ENCODE measurements at regions not wholly inside any gene's neighbourhood (a gene's known extent, or its start where the extent isn't known, plus 50 kb on each side); places are given as distances from the start of the nearest gene placed in this dataset.

DNA sequence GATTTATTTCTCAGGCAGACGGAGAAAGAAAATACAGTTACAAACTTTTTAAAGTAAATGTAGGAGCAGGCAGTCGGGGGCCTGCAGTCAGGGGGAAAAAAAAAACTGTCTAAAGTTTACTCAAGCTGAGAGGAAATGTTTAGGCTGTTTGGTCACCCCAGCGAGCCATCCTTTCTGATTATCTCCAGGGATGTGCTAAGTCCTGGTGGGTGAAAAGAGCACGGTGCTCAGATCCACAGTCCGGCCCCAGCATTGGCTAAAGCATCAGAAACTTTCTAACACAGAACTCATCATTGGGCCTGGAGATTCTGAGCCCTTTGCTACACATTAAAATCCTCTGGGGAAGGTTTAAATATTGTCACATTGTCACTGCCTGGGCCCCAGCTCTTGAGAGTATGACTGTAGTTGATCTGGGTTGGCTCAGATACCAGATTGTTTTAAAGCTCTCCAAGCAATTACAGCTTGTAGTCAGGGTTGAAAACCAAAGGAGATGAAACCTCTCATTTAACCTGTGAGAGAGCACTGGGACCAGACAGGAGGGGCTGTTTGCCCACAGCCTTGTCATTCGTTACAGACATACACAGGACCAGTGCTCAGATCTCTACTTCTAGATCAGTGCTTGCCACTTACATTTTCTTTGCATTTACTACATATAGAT is 131.1 kb upstream of the HTR2A start:
- no peak overlapping the region for H3K27ac ChIP-seq (ENCODE audit: low read depth in 1 of 2, low read length in 2 of 2)
- WGBS = 71% methylated on average over 6 of the region's 6 CpGs
- H3K9me3 ChIP-seq (ENCODE audit: control insufficient read depth in 4 of 4, low read length in 3 of 4) = no peaks in the 10 kb centered on the region
- DNase-seq (ENCODE audit: low spot score) = no peak
- H3K27me3 ChIP-seq (ENCODE audit: control insufficient read depth in 4 of 4, insufficient read depth in 4 of 4, low read length in 3 of 4) = no peaks in the 10 kb centered on the region
- H3K36me3 ChIP-seq (ENCODE audit: control insufficient read depth in 4 of 4, insufficient read depth in 3 of 4, low read depth in 1 of 4, low read length in 3 of 4) = no peaks in the 10 kb centered on the region
- TF ChIP-seq FOXA2 (IDR thresholded peaks at IDR 0.05) = no peak
- TF ChIP-seq RXRA (IDR thresholded peaks at IDR 0.05) = no peak
- TF ChIP-seq RAD21 (IDR thresholded peaks at IDR 0.05) = no peak
- no peak for TF ChIP-seq HNF4A (conservative IDR thresholded peaks at IDR 0.05)
- no peak for TF ChIP-seq GABPA (IDR thresholded peaks at IDR 0.05 in 1 of 2, conservative IDR thresholded peaks at IDR 0.05 in 1 of 2)
- TF ChIP-seq SP1 (IDR thresholded peaks at IDR 0.05) = no peak
- no peak for TF ChIP-seq TAF1 (conservative IDR thresholded peaks at IDR 0.05)
- TF ChIP-seq, protein P1, sequence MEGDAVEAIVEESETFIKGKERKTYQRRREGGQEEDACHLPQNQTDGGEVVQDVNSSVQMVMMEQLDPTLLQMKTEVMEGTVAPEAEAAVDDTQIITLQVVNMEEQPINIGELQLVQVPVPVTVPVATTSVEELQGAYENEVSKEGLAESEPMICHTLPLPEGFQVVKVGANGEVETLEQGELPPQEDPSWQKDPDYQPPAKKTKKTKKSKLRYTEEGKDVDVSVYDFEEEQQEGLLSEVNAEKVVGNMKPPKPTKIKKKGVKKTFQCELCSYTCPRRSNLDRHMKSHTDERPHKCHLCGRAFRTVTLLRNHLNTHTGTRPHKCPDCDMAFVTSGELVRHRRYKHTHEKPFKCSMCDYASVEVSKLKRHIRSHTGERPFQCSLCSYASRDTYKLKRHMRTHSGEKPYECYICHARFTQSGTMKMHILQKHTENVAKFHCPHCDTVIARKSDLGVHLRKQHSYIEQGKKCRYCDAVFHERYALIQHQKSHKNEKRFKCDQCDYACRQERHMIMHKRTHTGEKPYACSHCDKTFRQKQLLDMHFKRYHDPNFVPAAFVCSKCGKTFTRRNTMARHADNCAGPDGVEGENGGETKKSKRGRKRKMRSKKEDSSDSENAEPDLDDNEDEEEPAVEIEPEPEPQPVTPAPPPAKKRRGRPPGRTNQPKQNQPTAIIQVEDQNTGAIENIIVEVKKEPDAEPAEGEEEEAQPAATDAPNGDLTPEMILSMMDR (IDR thresholded peaks at IDR 0.05; ENCODE audit: low read depth, low read length, missing input control) = no peak
- TF ChIP-seq, protein P2, sequence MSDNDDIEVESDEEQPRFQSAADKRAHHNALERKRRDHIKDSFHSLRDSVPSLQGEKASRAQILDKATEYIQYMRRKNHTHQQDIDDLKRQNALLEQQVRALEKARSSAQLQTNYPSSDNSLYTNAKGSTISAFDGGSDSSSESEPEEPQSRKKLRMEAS (IDR thresholded peaks at IDR 0.05) = no peak
- no peak for TF ChIP-seq YY1 (IDR thresholded peaks at IDR 0.05)
- no peak for TF ChIP-seq HNF4G (IDR thresholded peaks at IDR 0.05)
- no peak for TF ChIP-seq EGR1 (IDR thresholded peaks at IDR 0.05; ENCODE audit: low read depth in 2 of 2)
- TF ChIP-seq, protein P3, sequence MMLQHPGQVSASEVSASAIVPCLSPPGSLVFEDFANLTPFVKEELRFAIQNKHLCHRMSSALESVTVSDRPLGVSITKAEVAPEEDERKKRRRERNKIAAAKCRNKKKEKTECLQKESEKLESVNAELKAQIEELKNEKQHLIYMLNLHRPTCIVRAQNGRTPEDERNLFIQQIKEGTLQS (IDR thresholded peaks at IDR 0.05) = no peak
- H3K4me1 ChIP-seq (ENCODE audit: control insufficient read depth in 4 of 4, insufficient read depth in 4 of 4, low read length in 3 of 4) = no peaks in the 10 kb centered on the region
- no peak overlapping the region for H3K4me3 ChIP-seq (ENCODE audit: low read depth in 1 of 3, low read length in 3 of 3)
- no peak overlapping the region for H3K9ac ChIP-seq (ENCODE audit: low read depth in 1 of 2, low read length in 2 of 2)

DNA sequence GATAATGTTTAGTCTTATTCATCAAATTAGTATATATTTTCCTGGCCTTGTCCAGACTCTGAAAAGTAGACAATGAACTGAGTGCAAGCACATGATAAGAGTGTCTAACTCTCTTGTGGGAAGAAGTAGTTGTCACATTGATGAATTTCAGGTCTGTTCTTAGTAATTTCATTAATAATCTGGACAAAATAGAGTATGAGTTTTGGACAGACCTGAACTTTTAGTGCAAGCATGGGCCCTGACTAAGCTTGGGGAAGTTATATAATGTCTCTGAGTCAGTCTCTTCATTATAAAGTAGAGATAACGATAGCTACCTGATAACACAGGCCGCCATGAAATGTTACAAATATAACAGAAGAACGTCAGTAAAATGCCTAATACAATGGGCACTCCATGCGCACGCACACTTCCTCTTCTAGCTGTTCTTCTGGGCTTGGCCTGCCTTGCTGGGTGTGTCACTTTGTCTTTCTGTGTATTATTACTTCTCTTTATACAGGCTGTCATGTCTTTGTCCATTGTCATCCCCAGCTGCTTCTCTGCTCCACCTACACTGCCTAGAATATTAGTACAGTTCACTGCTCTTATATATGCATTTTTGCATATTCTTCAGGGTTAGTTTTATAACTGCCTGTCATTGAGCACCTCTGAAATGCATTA is 129.1 kb upstream of the HTR2A start:
- Histone ChIP-seq H3K4me1 (ENCODE audit: control insufficient read depth in 4 of 4, insufficient read depth in 4 of 4, low read length in 3 of 4) (no peaks in the 10 kb centered on the region), H3K27me3 (ENCODE audit: control insufficient read depth in 4 of 4, insufficient read depth in 4 of 4, low read length in 3 of 4) (no peaks in the 10 kb centered on the region), H3K9ac (ENCODE audit: low read depth in 1 of 2, low read length in 2 of 2) (no peak overlapping the region), H3K27ac (ENCODE audit: low read depth in 1 of 2, low read length in 2 of 2) (no peak overlapping the region), H3K9me3 (ENCODE audit: control insufficient read depth in 4 of 4, low read length in 3 of 4) (no peaks in the 10 kb centered on the region), H3K4me3 (ENCODE audit: low read depth in 1 of 3, low read length in 3 of 3) (no peak overlapping the region), H3K36me3 (ENCODE audit: control insufficient read depth in 4 of 4, insufficient read depth in 3 of 4, low read depth in 1 of 4, low read length in 3 of 4) (no peaks in the 10 kb centered on the region)
- DNase-seq (ENCODE audit: low spot score) = no peak
- WGBS = 67% methylated on average over 5 of the region's 5 CpGs
- TF ChIP-seq RXRA (IDR thresholded peaks at IDR 0.05) (no peak), FOXA1 (IDR thresholded peaks at IDR 0.05) (no peak), RAD21 (IDR thresholded peaks at IDR 0.05) (no peak), EGR1 (IDR thresholded peaks at IDR 0.05; ENCODE audit: low read depth in 2 of 2) (no peak), GABPA (IDR thresholded peaks at IDR 0.05 in 1 of 2, conservative IDR thresholded peaks at IDR 0.05 in 1 of 2) (no peak), NR2F2 (IDR thresholded peaks at IDR 0.05) (no peak), TAF1 (conservative IDR thresholded peaks at IDR 0.05) (no peak)
- TF ChIP-seq, protein P2 (IDR thresholded peaks at IDR 0.05) = no peak

DNA sequence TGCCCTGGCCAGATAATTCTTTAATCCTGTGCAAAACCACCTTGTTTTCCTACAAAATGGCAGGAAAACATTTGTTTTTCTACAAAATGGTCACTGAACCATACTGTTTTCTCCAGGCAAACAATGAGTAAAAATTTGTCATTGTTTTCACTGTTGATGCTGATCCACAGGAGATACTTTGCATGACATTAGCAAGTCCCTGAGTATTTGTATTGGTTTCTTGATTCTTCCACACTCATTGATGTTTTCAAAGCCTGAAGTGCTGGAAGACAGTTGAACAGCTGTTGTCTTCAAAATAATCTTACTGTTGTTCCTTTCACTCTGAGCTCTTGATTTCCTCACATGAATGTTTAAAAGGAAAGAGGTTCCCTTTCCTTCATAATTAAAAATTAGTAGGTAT is 123.1 kb upstream of the HTR2A start:
- no peak overlapping the region for H3K27ac ChIP-seq (ENCODE audit: low read depth in 1 of 2, low read length in 2 of 2)
- no peak for DNase-seq (ENCODE audit: low spot score)
- H3K4me3 ChIP-seq (ENCODE audit: low read depth in 1 of 3, low read length in 3 of 3) = no peak overlapping the region
- no peaks in the 10 kb centered on the region for H3K36me3 ChIP-seq (ENCODE audit: control insufficient read depth in 4 of 4, insufficient read depth in 3 of 4, low read depth in 1 of 4, low read length in 3 of 4)
- TF ChIP-seq, protein P4, sequence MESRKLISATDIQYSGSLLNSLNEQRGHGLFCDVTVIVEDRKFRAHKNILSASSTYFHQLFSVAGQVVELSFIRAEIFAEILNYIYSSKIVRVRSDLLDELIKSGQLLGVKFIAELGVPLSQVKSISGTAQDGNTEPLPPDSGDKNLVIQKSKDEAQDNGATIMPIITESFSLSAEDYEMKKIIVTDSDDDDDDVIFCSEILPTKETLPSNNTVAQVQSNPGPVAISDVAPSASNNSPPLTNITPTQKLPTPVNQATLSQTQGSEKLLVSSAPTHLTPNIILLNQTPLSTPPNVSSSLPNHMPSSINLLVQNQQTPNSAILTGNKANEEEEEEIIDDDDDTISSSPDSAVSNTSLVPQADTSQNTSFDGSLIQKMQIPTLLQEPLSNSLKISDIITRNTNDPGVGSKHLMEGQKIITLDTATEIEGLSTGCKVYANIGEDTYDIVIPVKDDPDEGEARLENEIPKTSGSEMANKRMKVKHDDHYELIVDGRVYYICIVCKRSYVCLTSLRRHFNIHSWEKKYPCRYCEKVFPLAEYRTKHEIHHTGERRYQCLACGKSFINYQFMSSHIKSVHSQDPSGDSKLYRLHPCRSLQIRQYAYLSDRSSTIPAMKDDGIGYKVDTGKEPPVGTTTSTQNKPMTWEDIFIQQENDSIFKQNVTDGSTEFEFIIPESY (IDR thresholded peaks at IDR 0.05) = no peak
- TF ChIP-seq, protein P3 (IDR thresholded peaks at IDR 0.05) = no peak
- TF ChIP-seq YY1 (IDR thresholded peaks at IDR 0.05) = no peak
- H3K4me1 ChIP-seq (ENCODE audit: control insufficient read depth in 4 of 4, insufficient read depth in 4 of 4, low read length in 3 of 4) = no peaks in the 10 kb centered on the region
- no peak overlapping the region for H3K9ac ChIP-seq (ENCODE audit: low read depth in 1 of 2, low read length in 2 of 2)
- H3K9me3 ChIP-seq (ENCODE audit: control insufficient read depth in 4 of 4, low read length in 3 of 4) = peaks cover 0 to 3% (median 1%) of the 10 kb centered on the region in 4 donors
- H3K27me3 ChIP-seq (ENCODE audit: control insufficient read depth in 4 of 4, insufficient read depth in 4 of 4, low read length in 3 of 4) = no peaks in the 10 kb centered on the region
